Fibroblast of pulmonary artery (primary cell): ENCODE measurements at regions not wholly inside any gene's neighbourhood (a gene's known extent, or its start where the extent isn't known, plus 50 kb on each side); places are given as distances from the start of the nearest gene placed in this dataset.
"Not testable (repeated sequence)": the region's sequence is repeated elsewhere in the genome, so short reads cannot be mapped to it uniquely, and the experiment has no call there.

Source experiments
- DNase-seq: peaks from one replicate; pipeline ENCODE4 v3.0.0-alpha.2; 2010; ENCODE audit warnings: low read depth
- H3K4me3 ChIP-seq: replicated peaks from 2 replicates; pipeline ENCODE4 v1.5.1; 2011; ENCODE audit warnings: low read depth, mild to moderate bottlenecking, control low read depth, low read length, moderate library complexity
- TF ChIP-seq, protein P1 (sequence below): IDR thresholded peaks from 2 replicates; pipeline ENCODE4 v1.5.1; 2011; ENCODE audit warnings: mild to moderate bottlenecking, control low read depth, low read length, inconsistent platforms; ENCODE audit errors: missing control alignments

DNA sequence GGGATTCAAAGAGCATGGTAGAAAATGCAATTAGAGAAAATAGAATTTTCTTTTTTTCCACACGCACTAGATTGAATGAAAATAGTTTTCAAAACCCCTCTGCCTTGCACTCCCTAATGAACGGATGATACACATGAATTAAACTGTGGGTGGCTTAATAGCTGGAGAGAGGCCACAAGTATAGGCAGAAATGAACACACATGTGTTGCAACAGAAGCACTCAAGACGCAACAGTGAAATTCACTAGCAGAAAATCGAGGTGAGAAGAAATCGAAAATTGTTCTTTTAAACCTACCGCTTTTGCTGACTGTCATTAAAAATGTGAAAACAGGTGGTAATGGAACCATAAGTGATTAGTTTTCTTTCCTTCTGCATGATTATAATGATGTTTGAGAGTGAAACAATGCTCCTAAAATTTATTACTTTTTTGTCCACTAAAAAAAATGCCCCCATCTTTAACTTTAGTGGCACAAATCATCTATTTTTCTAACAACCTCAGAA lies 59.3 kb upstream of the GPCPD1 start:
- no peak overlapping the region for H3K4me3 ChIP-seq
- TF ChIP-seq, protein P1, sequence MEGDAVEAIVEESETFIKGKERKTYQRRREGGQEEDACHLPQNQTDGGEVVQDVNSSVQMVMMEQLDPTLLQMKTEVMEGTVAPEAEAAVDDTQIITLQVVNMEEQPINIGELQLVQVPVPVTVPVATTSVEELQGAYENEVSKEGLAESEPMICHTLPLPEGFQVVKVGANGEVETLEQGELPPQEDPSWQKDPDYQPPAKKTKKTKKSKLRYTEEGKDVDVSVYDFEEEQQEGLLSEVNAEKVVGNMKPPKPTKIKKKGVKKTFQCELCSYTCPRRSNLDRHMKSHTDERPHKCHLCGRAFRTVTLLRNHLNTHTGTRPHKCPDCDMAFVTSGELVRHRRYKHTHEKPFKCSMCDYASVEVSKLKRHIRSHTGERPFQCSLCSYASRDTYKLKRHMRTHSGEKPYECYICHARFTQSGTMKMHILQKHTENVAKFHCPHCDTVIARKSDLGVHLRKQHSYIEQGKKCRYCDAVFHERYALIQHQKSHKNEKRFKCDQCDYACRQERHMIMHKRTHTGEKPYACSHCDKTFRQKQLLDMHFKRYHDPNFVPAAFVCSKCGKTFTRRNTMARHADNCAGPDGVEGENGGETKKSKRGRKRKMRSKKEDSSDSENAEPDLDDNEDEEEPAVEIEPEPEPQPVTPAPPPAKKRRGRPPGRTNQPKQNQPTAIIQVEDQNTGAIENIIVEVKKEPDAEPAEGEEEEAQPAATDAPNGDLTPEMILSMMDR = no peak
- DNase-seq = no peak

DNA sequence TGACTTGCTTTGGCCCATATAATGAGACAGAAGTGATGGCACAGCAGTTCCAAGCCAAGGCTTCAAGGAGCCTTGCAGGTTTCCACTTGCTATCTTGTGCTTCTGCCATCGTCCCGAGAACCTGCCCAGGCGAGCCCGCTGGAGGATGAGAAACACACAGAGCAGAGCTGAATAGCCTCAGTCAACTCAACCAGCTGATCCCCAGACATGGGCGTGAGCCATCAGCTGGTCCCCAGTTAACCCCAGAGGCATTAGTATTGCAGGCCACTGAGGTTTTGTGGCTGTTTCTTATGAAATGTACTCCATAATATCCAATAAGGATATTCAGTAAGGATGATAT lies 57.7 kb upstream of the GPCPD1 start:
- no peak overlapping the region for H3K4me3 ChIP-seq
- TF ChIP-seq, protein P1 = no peak
- DNase-seq = no peak

DNA sequence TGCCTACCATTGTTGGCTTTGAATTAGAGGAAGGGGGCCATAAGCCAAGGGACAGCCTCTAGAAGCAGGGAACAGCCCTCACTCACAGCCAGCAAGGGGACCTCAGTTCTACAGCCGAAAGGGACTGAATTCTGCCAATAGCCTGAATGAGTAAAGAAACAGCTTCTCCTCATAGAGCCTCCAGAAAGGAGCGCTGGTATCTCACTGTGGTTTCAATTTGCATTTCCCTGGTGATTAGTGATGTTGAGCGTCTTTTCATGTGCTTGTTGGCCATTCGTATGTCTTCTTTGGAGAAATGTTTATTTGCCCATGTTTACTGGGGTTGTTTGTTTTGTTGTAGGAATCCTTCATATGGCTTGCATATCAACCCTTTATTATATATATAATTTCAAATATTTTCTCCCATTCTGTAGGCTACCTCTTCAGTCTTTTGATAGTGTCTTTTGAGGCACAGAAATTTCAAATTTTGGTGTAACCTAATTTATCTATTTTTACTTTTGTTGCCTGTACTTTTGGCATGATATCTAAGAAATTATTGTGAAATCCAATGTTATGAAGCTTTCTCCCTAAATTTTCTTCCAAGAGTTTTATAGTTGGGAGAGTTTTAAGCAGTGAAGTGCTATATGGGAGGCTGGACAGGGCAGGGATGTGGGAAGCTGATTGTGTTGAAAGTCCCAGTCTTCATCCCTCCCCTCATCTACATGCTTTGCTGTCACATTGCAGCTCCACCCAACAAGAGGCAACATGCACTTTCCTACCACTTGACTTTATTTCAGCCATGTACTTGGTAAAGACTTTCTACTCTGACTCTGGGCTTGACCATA lies 57.1 kb upstream of the GPCPD1 start:
- H3K4me3 ChIP-seq = no peak overlapping the region
- TF ChIP-seq, protein P1 = no peak
- DNase-seq = no peak

DNA sequence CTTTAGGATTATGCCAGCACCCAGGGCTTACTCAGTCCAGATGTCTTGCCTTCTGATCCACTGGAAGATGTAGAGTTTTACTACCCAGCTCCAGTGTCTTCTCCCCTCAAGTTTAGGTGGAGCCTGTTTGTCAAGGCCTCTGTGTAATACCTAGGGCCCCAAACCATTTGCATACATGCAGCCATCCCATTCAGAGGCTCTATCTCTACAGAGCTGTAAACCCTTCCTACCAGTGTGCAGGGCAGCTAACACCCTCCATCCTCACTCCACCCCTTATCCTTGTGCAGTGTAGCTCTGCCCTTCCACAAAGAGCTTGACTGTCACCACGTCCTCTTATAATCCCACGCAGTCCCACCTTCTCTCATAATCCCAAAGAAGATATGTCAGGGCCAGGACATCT lies 54.6 kb upstream of the GPCPD1 start:
- no peak overlapping the region for H3K4me3 ChIP-seq
- TF ChIP-seq, protein P1 = no peak
- DNase-seq = no peak

DNA sequence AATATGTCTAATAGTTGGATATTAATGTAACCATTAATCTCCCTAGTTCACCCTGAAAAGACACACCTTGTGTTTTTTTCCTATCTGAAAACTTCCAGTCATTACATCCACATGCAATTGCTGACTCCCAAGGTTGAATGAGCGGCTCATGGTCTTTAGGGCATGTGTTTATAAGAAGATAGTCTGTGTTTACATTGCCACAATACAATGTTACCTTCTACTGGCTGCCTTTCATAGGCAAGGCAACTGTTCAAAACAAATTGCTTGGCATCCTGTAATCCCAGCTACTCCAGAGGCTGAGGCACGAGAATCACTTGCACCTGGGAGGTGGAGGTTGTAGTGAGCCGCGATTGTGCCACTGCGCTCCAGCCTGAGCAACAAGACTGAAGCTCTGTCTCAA lies 52.6 kb upstream of the GPCPD1 start:
- no peak for DNase-seq
- TF ChIP-seq, protein P1 = no peak
- H3K4me3 ChIP-seq = no peak overlapping the region

DNA sequence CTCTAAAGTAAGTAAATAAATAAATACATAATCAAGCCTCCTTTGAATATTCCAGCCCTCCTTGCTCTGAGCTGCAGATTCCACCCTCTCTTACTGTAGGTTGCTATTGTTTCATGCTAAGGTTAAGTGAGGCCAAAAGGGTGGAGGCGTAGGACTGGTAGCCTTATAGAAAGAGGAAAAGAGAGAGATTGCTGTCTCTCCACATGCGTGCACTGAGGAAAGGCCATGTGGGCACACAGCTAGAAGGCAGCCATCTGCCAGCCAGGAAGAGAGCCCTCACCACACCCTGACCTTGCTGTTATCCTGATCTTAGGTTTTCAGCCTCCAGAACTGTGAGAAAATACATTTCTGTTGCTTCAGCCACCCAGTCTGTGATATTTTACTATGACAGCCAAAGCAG lies 52.0 kb upstream of the GPCPD1 start:
- DNase-seq = no peak
- no peak overlapping the region for H3K4me3 ChIP-seq
- TF ChIP-seq, protein P1 = no peak

DNA sequence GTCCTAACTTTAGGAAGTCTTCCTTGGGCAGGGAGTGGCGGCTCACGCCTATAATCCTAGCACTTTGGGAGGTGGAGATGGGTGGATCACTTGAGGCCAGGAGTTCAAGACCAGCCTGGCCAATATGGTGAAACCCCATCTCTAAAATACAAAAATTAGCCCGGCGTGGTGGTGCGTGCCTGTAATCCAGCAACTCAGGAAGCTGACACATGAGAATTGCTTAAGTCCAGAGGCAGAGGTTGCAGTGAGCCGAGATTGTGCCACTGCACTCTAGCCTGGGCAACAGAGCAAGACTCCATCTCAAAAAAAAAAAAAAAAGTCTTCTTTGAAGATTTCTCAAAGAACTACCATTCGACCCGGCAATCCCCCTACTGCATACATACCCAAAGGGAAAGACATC lies 50.0 kb upstream of the GPCPD1 start:
- DNase-seq, H3K4me3 ChIP-seq: not testable (repeated sequence)
